ENCODE measurements at regions not wholly inside any gene's neighbourhood (a gene's known extent, or its start where the extent isn't known, plus 50 kb on each side); places are given as distances from the start of the nearest gene placed in this dataset.

DNA sequence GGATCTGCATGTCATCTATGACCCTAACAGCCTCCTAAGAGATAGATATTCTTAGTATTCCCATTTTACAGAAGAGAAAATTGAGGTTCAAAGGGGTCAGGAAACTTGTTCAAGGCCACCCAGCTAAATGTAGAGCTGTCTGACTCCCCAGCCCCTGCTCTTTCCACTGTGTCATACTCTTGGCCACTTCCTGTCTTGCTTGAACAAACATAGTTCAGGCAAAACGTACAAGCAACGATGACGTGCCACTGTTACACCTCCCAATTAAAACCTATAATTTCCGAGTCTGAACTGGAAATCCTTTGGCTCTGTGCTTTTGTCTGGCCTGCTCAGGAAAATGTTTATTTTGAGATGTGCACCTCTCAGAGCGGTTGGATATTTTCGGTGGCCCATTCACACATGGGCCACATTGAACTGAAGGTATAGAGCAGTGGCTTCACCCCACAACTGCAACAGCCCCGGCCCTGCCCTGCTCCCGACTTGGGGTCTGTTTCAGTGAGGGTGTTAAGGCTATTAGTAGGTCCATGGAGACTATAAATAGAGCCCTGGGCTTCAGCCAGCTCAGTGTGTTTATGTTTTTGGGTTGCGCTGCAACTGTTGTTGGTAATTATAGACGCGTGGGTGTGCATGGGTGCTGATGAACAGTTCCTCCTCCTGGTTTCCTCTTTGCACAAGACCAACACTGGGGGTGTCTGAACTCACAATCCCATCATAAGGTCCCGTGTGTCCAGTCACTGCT lies 172.3 kb upstream of the ADO start:
- Histone ChIP-seq H2AFZ (ENCODE audit: low read length) (peak overlapping the region; percentile 83; the same call in 1 of the 2 replicates), H3K27me3 (ENCODE audit: insufficient read depth, low read length) (no peaks in the 10 kb centered on the region), H3K79me2 (ENCODE audit: insufficient read depth, low read length) (no peaks in the 10 kb centered on the region), H3K4me3 (ENCODE audit: low read depth, low read length, poor library complexity, severe bottlenecking) (peak overlapping the region; percentile 38), H3K4me1 (ENCODE audit: insufficient read depth, low read length, severe bottlenecking) (peaks cover 43% of the 10 kb centered on the region), H3K4me2 (ENCODE audit: low read length) (peak overlapping the region; percentile 67), H3K9ac (ENCODE audit: low read length) (0 out of 2 replicates have a peak overlapping the region, but pooled peaks have one; percentile 17), H4K20me1 (ENCODE audit: insufficient read depth, low read length) (no peaks in the 10 kb centered on the region), H3K36me3 (ENCODE audit: insufficient read depth, low read length) (no peaks in the 10 kb centered on the region), H3K9me2 (ENCODE audit: low read depth, low read length) (no peaks in the 10 kb centered on the region), H3K27ac (ENCODE audit: low read depth, low read length, poor library complexity, severe bottlenecking) (peak overlapping the region; percentile 71), H3K9me3 (ENCODE audit: low read length) (no peaks in the 10 kb centered on the region), H3F3A (ENCODE audit: insufficient read depth, low read length) (0 out of 2 replicates have a peak, but pooled peaks cover 6% of the 10 kb centered on the region)
- TF ChIP-seq CTCF (IDR thresholded peaks at IDR 0.05; ENCODE audit: low read length) (no peak), EZH2 (IDR thresholded peaks at IDR 0.05; ENCODE audit: borderline replicate concordance, low read length) (no peak)

- H3K27ac ChIP-seq (ENCODE audit: low read depth, low read length, poor library complexity, severe bottlenecking), result no peak overlapping the region
- no peaks in the 10 kb centered on the region for H3K79me2 ChIP-seq (ENCODE audit: insufficient read depth, low read length)
- H4K20me1 ChIP-seq (ENCODE audit: insufficient read depth, low read length), result no peaks in the 10 kb centered on the region
- H3K9me3 ChIP-seq (ENCODE audit: low read length), result no peaks in the 10 kb centered on the region
- no peak overlapping the region for H3K4me3 ChIP-seq (ENCODE audit: low read depth, low read length, poor library complexity, severe bottlenecking)
- H3F3A ChIP-seq (ENCODE audit: insufficient read depth, low read length), result 0 out of 2 replicates have a peak, but pooled peaks cover 6% of the 10 kb centered on the region
- TF ChIP-seq CTCF (IDR thresholded peaks at IDR 0.05; ENCODE audit: low read length) (no peak), EZH2 (IDR thresholded peaks at IDR 0.05; ENCODE audit: borderline replicate concordance, low read length) (no peak)
- no peak overlapping the region for H3K4me2 ChIP-seq (ENCODE audit: low read length)
- no peak overlapping the region for H2AFZ ChIP-seq (ENCODE audit: low read length)
- no peak overlapping the region for H3K9ac ChIP-seq (ENCODE audit: low read length)
- no peaks in the 10 kb centered on the region for H3K27me3 ChIP-seq (ENCODE audit: insufficient read depth, low read length)
- peaks cover 49% of the 10 kb centered on the region for H3K4me1 ChIP-seq (ENCODE audit: insufficient read depth, low read length, severe bottlenecking)
- no peaks in the 10 kb centered on the region for H3K36me3 ChIP-seq (ENCODE audit: insufficient read depth, low read length)
- H3K9me2 ChIP-seq (ENCODE audit: low read depth, low read length), result no peaks in the 10 kb centered on the region
These were observed 170.5 kb upstream of the ADO start for GRCh38 chr10:62633976-62634375.

- H3K4me3 ChIP-seq (ENCODE audit: low read depth, low read length, poor library complexity, severe bottlenecking), result no peak overlapping the region
- no peaks in the 10 kb centered on the region for H3K79me2 ChIP-seq (ENCODE audit: insufficient read depth, low read length)
- no peaks in the 10 kb centered on the region for H4K20me1 ChIP-seq (ENCODE audit: insufficient read depth, low read length)
- H3K4me2 ChIP-seq (ENCODE audit: low read length), result no peak overlapping the region
- H3F3A ChIP-seq (ENCODE audit: insufficient read depth, low read length), result 0 out of 2 replicates have a peak, but pooled peaks cover 6% of the 10 kb centered on the region
- H3K27ac ChIP-seq (ENCODE audit: low read depth, low read length, poor library complexity, severe bottlenecking), result no peak overlapping the region
- no peak overlapping the region for H3K9ac ChIP-seq (ENCODE audit: low read length)
- no peaks in the 10 kb centered on the region for H3K9me2 ChIP-seq (ENCODE audit: low read depth, low read length)
- H2AFZ ChIP-seq (ENCODE audit: low read length), result no peak overlapping the region
- TF ChIP-seq EZH2 (IDR thresholded peaks at IDR 0.05; ENCODE audit: borderline replicate concordance, low read length), result no peak
- no peak for TF ChIP-seq CTCF (IDR thresholded peaks at IDR 0.05; ENCODE audit: low read length)
- no peaks in the 10 kb centered on the region for H3K9me3 ChIP-seq (ENCODE audit: low read length)
- H3K27me3 ChIP-seq (ENCODE audit: insufficient read depth, low read length), result no peaks in the 10 kb centered on the region
- peaks cover 49% of the 10 kb centered on the region for H3K4me1 ChIP-seq (ENCODE audit: insufficient read depth, low read length, severe bottlenecking)
- no peaks in the 10 kb centered on the region for H3K36me3 ChIP-seq (ENCODE audit: insufficient read depth, low read length)
These were observed 169.9 kb upstream of the ADO start for GRCh38 chr10:62634576-62634975.

Measured in OCI-LY1 (cell line).